Neural progenitor cell (in vitro differentiated cells): ENCODE measurements at regions not wholly inside any gene's neighbourhood (a gene's known extent, or its start where the extent isn't known, plus 50 kb on each side); places are given as distances from the start of the nearest gene placed in this dataset.

ENCODE experiments used
- CTCF ChIP-seq: fragments of 200-600 bp; sonication (generic); IDR thresholded peaks from 2 replicates; pipeline ENCODE4 v1.5.1; 2017; ENCODE audit warnings: antibody characterized with exemption, mild to moderate bottlenecking
- EZH2 ChIP-seq: fragments of 200-600 bp; sonication (generic); IDR thresholded peaks from 2 replicates; pipeline ENCODE4 v1.6.1; 2017; ENCODE audit warnings: antibody characterized with exemption, mild to moderate bottlenecking, moderate library complexity

- TF ChIP-seq CTCF (no peak), EZH2 (no peak)
Observed at GRCh38 chr2:150402953-150403352, 84.5 kb downstream of the RND3 start.
